PC-9 (cell line): ENCODE measurements at regions not wholly inside any gene's neighbourhood (a gene's known extent, or its start where the extent isn't known, plus 50 kb on each side); places are given as distances from the start of the nearest gene placed in this dataset.

Experiments
- BruUV-seq: library from RNA; stranded (reverse); fragments of 400-500 nt; replicated peaks from 2 replicates; lab custom pipeline; 2021; lab: Mats Ljungman, UMichigan
- CTCF ChIA-PET: fragments of 300-600 bp; sonication (Branson Sonifier 250); formaldehyde crosslinking; loops from one replicate; lab custom pipeline; 2022; ENCODE audit warnings: antibody characterized with exemption; lab: Charles Lee
- POLR2A ChIA-PET: fragments of 300-600 bp; sonication (Branson Sonifier 250); formaldehyde crosslinking; loops from one replicate; lab custom pipeline; 2022; ENCODE audit warnings: antibody characterized with exemption; ENCODE audit not compliant: unreplicated experiment; lab: Charles Lee
- DNase-seq, 2 experiments: peaks; one replicate each; pipeline versions ENCODE4 v3.0.0 to v3.0.0-alpha.2; 2015 to 2022; ENCODE audit warnings: mixed read lengths in 1 of 2
- H2AFZ ChIP-seq: fragments of 200-600 bp; sonication (generic); 2 replicates; pipeline ENCODE4 v1.8.1; 2017; ENCODE audit warnings: antibody characterized with exemption
- H3F3A ChIP-seq: fragments of 200-600 bp; sonication (generic); 2 replicates; pipeline ENCODE4 v1.8.1; 2017; ENCODE audit warnings: antibody characterized with exemption, mild to moderate bottlenecking, low read depth; ENCODE audit not compliant: insufficient read depth
- H3K27ac ChIP-seq: fragments of 200-600 bp; sonication (generic); 2 replicates; pipeline ENCODE4 v1.6.1; 2016; ENCODE audit warnings: mixed run types
- H3K27me3 ChIP-seq: fragments of 200-600 bp; sonication (generic); 2 replicates; pipeline ENCODE4 v1.6.1; 2016; ENCODE audit warnings: low read depth, mixed run types; ENCODE audit not compliant: insufficient read depth
- H3K36me3 ChIP-seq: fragments of 200-600 bp; sonication (generic); 2 replicates; pipeline ENCODE4 v1.6.1; 2016; ENCODE audit warnings: low read depth, mixed run types
- H3K4me1 ChIP-seq: fragments of 200-600 bp; sonication (generic); replicated peaks from 2 replicates; pipeline ENCODE4 v1.6.1; 2016; ENCODE audit warnings: mixed run types; ENCODE audit not compliant: insufficient read depth
- H3K4me2 ChIP-seq: fragments of 200-600 bp; sonication (generic); 2 replicates; pipeline ENCODE4 v1.6.1; 2017; ENCODE audit warnings: mixed run types
- H3K4me3 ChIP-seq: fragments of 200-600 bp; sonication (generic); 2 replicates; pipeline ENCODE4 v1.6.1; 2016; ENCODE audit warnings: mixed run types
- H3K79me2 ChIP-seq: fragments of 200-600 bp; sonication (generic); 2 replicates; pipeline ENCODE4 v1.6.1; 2017; ENCODE audit warnings: low read depth, mixed run types
- H3K9me2 ChIP-seq: fragments of 200-600 bp; sonication (generic); 2 replicates; pipeline ENCODE4 v1.8.1; 2017; ENCODE audit warnings: mild to moderate bottlenecking; ENCODE audit not compliant: insufficient read depth
- H3K9me3 ChIP-seq: fragments of 200-600 bp; sonication (generic); 2 replicates; pipeline ENCODE4 v1.8.1; 2016; ENCODE audit warnings: low read depth; ENCODE audit not compliant: insufficient read depth
- H4K20me1 ChIP-seq: fragments of 200-600 bp; sonication (generic); 2 replicates; pipeline ENCODE4 v1.8.1; 2017; ENCODE audit not compliant: insufficient read depth
- CTCF ChIP-seq: fragments of 200-600 bp; sonication (generic); conservative IDR thresholded peaks from 2 replicates; pipeline ENCODE4 v1.6.1; 2017; ENCODE audit warnings: mixed run types, antibody characterized with exemption, mild to moderate bottlenecking, moderate library complexity
- EZH2 ChIP-seq: fragments of 200-600 bp; sonication (generic); IDR thresholded peaks from 2 replicates; pipeline ENCODE4 v1.8.0; 2017; ENCODE audit warnings: antibody characterized with exemption, low read depth
- intact Hi-C: fragments of 100-400 bp; cut with micrococcal nuclease; formaldehyde crosslinking; loops from one replicate; pipeline ENCODE4 v1.10.0; 2022; ENCODE audit not compliant: unreplicated experiment

GRCh38 chr2:196287523-196287922 lies 116.1 kb upstream of the STK17B start:
- H3K27ac ChIP-seq = no peak overlapping the region
- no peaks in the 10 kb centered on the region for H3K36me3 ChIP-seq
- H3K4me3 ChIP-seq = no peak overlapping the region
- peaks cover 21% of the 10 kb centered on the region for H3F3A ChIP-seq
- BruUV-seq = no TSS peak
- H3K27me3 ChIP-seq = no peaks in the 10 kb centered on the region
- no peak for DNase-seq
- H4K20me1 ChIP-seq = no peaks in the 10 kb centered on the region
- CTCF ChIA-PET = no interaction called here
- H2AFZ ChIP-seq = no peak overlapping the region
- TF ChIP-seq CTCF (no peak), EZH2 (no peak)
- intact Hi-C loops = no loop called here
- POLR2A ChIA-PET = no interaction called here
- H3K4me1 ChIP-seq = peaks cover 26% of the 10 kb centered on the region
- H3K9me2 ChIP-seq = no peaks in the 10 kb centered on the region
- H3K4me2 ChIP-seq = no peak overlapping the region
- H3K9me3 ChIP-seq = no peaks in the 10 kb centered on the region
- no peaks in the 10 kb centered on the region for H3K79me2 ChIP-seq

GRCh38 chr2:196288006-196288538 lies 116.7 kb upstream of the STK17B start:
- TF ChIP-seq CTCF (no peak), EZH2 (no peak)
- ChIA-PET POLR2A (no interaction called here), CTCF (no interaction called here)
- no peaks in the 10 kb centered on the region for H3K36me3 ChIP-seq
- H3K79me2 ChIP-seq = no peaks in the 10 kb centered on the region
- H2AFZ ChIP-seq = no peak overlapping the region
- no TSS peak for BruUV-seq
- no peak overlapping the region for H3K27ac ChIP-seq
- H3F3A ChIP-seq = peaks cover 24% of the 10 kb centered on the region
- peaks cover 31% of the 10 kb centered on the region for H3K4me1 ChIP-seq
- DNase-seq = no peak
- no peak overlapping the region for H3K4me3 ChIP-seq
- H3K9me2 ChIP-seq = no peaks in the 10 kb centered on the region
- no peaks in the 10 kb centered on the region for H3K27me3 ChIP-seq
- no peaks in the 10 kb centered on the region for H4K20me1 ChIP-seq
- H3K4me2 ChIP-seq = no peak overlapping the region
- no peaks in the 10 kb centered on the region for H3K9me3 ChIP-seq
- intact Hi-C loops = no loop called here

GRCh38 chr2:196289000-196289399 lies 117.6 kb upstream of the STK17B start:
- no peaks in the 10 kb centered on the region for H3K27me3 ChIP-seq
- H3K4me3 ChIP-seq = no peak overlapping the region
- ChIA-PET POLR2A (no interaction called here), CTCF (no interaction called here)
- H3K79me2 ChIP-seq = no peaks in the 10 kb centered on the region
- H4K20me1 ChIP-seq = no peaks in the 10 kb centered on the region
- intact Hi-C loops = no loop called here
- BruUV-seq = no TSS peak
- no peaks in the 10 kb centered on the region for H3K9me2 ChIP-seq
- H3F3A ChIP-seq = peaks cover 31% of the 10 kb centered on the region
- H3K9me3 ChIP-seq = no peaks in the 10 kb centered on the region
- DNase-seq = no peak
- no peaks in the 10 kb centered on the region for H3K36me3 ChIP-seq
- peaks cover 41% of the 10 kb centered on the region for H3K4me1 ChIP-seq
- no peak overlapping the region for H2AFZ ChIP-seq
- no peak overlapping the region for H3K27ac ChIP-seq
- H3K4me2 ChIP-seq = no peak overlapping the region
- no peak for TF ChIP-seq EZH2
- TF ChIP-seq CTCF = no peak
